Neural progenitor cell (in vitro differentiated cells): ENCODE measurements at regions not wholly inside any gene's neighbourhood (a gene's known extent, or its start where the extent isn't known, plus 50 kb on each side); places are given as distances from the start of the nearest gene placed in this dataset.

Experiments
- DNase-seq: peaks from one replicate; pipeline ENCODE4 v3.0.0-alpha.2; 2016; ENCODE audit warnings: low spot score
- H2AFZ ChIP-seq: fragments of 200-600 bp; sonication (generic); replicated peaks from 2 replicates; pipeline ENCODE4 v1.6.1; 2016; ENCODE audit warnings: antibody characterized with exemption
- H3F3A ChIP-seq: fragments of 200-600 bp; sonication (generic); 2 replicates; pipeline ENCODE4 v1.6.1; 2016; ENCODE audit warnings: antibody characterized with exemption, low read depth
- H3K27ac ChIP-seq: fragments of 200-600 bp; sonication (generic); 2 replicates; pipeline ENCODE4 v1.5.1; 2016; ENCODE audit warnings: mild to moderate bottlenecking
- H3K27me3 ChIP-seq: fragments of 200-600 bp; sonication (generic); 2 replicates; pipeline ENCODE4 v1.6.1; 2016; ENCODE audit warnings: mild to moderate bottlenecking, moderate library complexity
- H3K36me3 ChIP-seq: fragments of 200-600 bp; sonication (generic); 2 replicates; pipeline ENCODE4 v1.5.1; 2016
- H3K4me1 ChIP-seq: fragments of 200-600 bp; sonication (generic); 2 replicates; pipeline ENCODE4 v1.6.1; 2016; ENCODE audit warnings: mixed run types
- H3K4me2 ChIP-seq: fragments of 200-600 bp; sonication (generic); 2 replicates; pipeline ENCODE4 v1.6.1; 2016
- H3K4me3 ChIP-seq: fragments of 200-600 bp; sonication (generic); 2 replicates; pipeline ENCODE4 v1.5.1; 2016
- H3K79me2 ChIP-seq: fragments of 200-600 bp; sonication (generic); 2 replicates; pipeline ENCODE4 v1.6.1; 2016; ENCODE audit warnings: low read depth
- H3K9ac ChIP-seq: fragments of 200-600 bp; sonication (generic); 2 replicates; pipeline ENCODE4 v1.6.1; 2016
- H3K9me3 ChIP-seq: fragments of 200-600 bp; sonication (generic); 2 replicates; pipeline ENCODE4 v1.5.1; 2016; ENCODE audit warnings: low read depth
- H4K20me1 ChIP-seq: fragments of 200-600 bp; sonication (generic); 2 replicates; pipeline ENCODE4 v1.6.1; 2016; ENCODE audit warnings: low read depth
- H3K27ac Mint-ChIP-seq: 3 replicates; pipeline ENCODE4 v1.8.0; 2021; ENCODE audit warnings: mixed read lengths
- H3K27me3 Mint-ChIP-seq: 2 replicates; pipeline ENCODE4 v1.8.0; 2022; ENCODE audit warnings: low read depth, mild to moderate bottlenecking, inconsistent platforms, moderate library complexity, mixed read lengths; ENCODE audit not compliant: insufficient read depth
- H3K36me3 Mint-ChIP-seq: 3 replicates; pipeline ENCODE4 v1.8.0; 2021; ENCODE audit warnings: mixed read lengths
- H3K4me1 Mint-ChIP-seq: 3 replicates; pipeline ENCODE4 v1.8.0; 2021; ENCODE audit warnings: mixed read lengths
- H3K4me3 Mint-ChIP-seq: 3 replicates; pipeline ENCODE4 v1.8.0; 2021; ENCODE audit warnings: mild to moderate bottlenecking, moderate library complexity, mixed read lengths
- H3K9me3 Mint-ChIP-seq: 3 replicates; pipeline ENCODE4 v1.8.0; 2020; ENCODE audit warnings: mixed read lengths
- EZH2 ChIP-seq: fragments of 200-600 bp; sonication (generic); IDR thresholded peaks from 2 replicates; pipeline ENCODE4 v1.6.1; 2017; ENCODE audit warnings: antibody characterized with exemption, mild to moderate bottlenecking, moderate library complexity
- EZH2phosphoT487 ChIP-seq: fragments of 200-600 bp; sonication (generic); IDR thresholded peaks from 2 replicates; pipeline ENCODE4 v1.6.1; 2017; ENCODE audit warnings: antibody characterized with exemption
- TF ChIP-seq, protein P1 (sequence below): fragments of 200-600 bp; sonication (generic); IDR thresholded peaks from 2 replicates; pipeline ENCODE4 v1.5.1; 2017; ENCODE audit warnings: antibody characterized with exemption, mild to moderate bottlenecking

DNA sequence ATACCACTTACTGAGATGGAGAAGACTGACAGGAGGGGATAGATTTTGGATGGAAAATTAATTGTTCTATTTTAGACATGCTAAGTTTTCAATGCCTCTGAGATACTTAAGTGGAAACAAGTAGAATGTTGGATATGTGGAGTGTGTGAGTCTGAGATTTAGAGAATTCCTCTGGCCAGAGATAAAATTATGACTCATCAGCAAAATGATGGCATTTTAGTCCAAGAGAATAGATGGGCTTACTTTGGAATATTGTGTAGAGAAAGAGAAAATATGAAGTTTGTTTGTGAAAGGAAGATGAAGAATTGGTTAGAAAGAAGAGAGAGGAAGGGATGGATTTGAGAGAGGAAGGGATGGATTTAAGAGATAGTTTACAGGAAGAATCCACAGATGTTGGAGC is 108.6 kb upstream of the PPP1R2C start:
- peaks cover 3% of the 10 kb centered on the region for H3K36me3 ChIP-seq
- DNase-seq, result no peak
- peaks cover 19% of the 10 kb centered on the region for H3K4me1 ChIP-seq
- no peaks in the 10 kb centered on the region for H4K20me1 ChIP-seq
- no peak overlapping the region for H2AFZ ChIP-seq
- H3F3A ChIP-seq, result no peaks in the 10 kb centered on the region
- H3K9me3 ChIP-seq, result no peaks in the 10 kb centered on the region
- H3K27me3 Mint-ChIP-seq, result no peaks in the 10 kb centered on the region
- no peaks in the 10 kb centered on the region for H3K36me3 Mint-ChIP-seq
- H3K9ac ChIP-seq, result no peak overlapping the region
- TF ChIP-seq EZH2 (no peak), EZH2phosphoT487 (no peak)
- TF ChIP-seq, protein P1, sequence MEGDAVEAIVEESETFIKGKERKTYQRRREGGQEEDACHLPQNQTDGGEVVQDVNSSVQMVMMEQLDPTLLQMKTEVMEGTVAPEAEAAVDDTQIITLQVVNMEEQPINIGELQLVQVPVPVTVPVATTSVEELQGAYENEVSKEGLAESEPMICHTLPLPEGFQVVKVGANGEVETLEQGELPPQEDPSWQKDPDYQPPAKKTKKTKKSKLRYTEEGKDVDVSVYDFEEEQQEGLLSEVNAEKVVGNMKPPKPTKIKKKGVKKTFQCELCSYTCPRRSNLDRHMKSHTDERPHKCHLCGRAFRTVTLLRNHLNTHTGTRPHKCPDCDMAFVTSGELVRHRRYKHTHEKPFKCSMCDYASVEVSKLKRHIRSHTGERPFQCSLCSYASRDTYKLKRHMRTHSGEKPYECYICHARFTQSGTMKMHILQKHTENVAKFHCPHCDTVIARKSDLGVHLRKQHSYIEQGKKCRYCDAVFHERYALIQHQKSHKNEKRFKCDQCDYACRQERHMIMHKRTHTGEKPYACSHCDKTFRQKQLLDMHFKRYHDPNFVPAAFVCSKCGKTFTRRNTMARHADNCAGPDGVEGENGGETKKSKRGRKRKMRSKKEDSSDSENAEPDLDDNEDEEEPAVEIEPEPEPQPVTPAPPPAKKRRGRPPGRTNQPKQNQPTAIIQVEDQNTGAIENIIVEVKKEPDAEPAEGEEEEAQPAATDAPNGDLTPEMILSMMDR, result no peak
- peaks cover 3% of the 10 kb centered on the region for H3K4me1 Mint-ChIP-seq
- no peak overlapping the region for H3K4me2 ChIP-seq
- no peak overlapping the region for H3K27ac ChIP-seq
- no peaks in the 10 kb centered on the region for H3K79me2 ChIP-seq
- H3K27ac Mint-ChIP-seq, result no peak overlapping the region
- no peak overlapping the region for H3K4me3 Mint-ChIP-seq
- peaks cover 4% of the 10 kb centered on the region for H3K9me3 Mint-ChIP-seq
- H3K4me3 ChIP-seq, result no peak overlapping the region
- H3K27me3 ChIP-seq, result no peaks in the 10 kb centered on the region

DNA sequence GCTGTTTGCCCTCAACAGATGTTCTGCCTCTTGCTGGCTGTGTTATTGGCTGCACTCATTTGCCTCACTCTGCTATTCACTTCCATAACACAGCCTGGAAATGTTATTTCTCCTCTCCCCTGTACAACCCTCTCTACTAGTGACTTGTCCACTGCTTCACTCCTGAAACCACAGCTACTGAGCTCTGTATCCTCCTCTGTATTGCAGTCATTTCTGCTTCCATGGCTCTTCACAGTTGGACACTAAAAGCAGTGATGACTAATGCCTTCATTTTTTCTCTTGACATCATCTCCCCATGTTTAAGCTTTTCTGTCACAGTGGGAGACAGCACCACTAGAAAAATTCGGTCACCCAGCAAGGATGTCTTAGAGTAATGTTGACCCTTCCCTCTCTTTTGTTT is 123.0 kb upstream of the PPP1R2C start:
- no peak overlapping the region for H3K4me3 ChIP-seq
- no peak overlapping the region for H3K4me2 ChIP-seq
- no peaks in the 10 kb centered on the region for H3F3A ChIP-seq
- H3K9me3 ChIP-seq, result no peaks in the 10 kb centered on the region
- no peak overlapping the region for H3K27ac Mint-ChIP-seq
- no peak overlapping the region for H3K4me3 Mint-ChIP-seq
- H3K36me3 ChIP-seq, result no peaks in the 10 kb centered on the region
- H3K27me3 ChIP-seq, result no peaks in the 10 kb centered on the region
- H3K9ac ChIP-seq, result no peak overlapping the region
- H3K27me3 Mint-ChIP-seq, result peaks cover 2% of the 10 kb centered on the region
- TF ChIP-seq EZH2 (no peak), EZH2phosphoT487 (no peak)
- TF ChIP-seq, protein P1, result no peak
- H3K79me2 ChIP-seq, result no peaks in the 10 kb centered on the region
- H4K20me1 ChIP-seq, result no peaks in the 10 kb centered on the region
- DNase-seq, result no peak
- peak overlapping the region; percentile 2 for H2AFZ ChIP-seq
- H3K36me3 Mint-ChIP-seq, result no peaks in the 10 kb centered on the region
- H3K4me1 ChIP-seq, result peaks cover 4% of the 10 kb centered on the region
- peaks cover 6% of the 10 kb centered on the region for H3K4me1 Mint-ChIP-seq
- H3K27ac ChIP-seq, result no peak overlapping the region
- no peaks in the 10 kb centered on the region for H3K9me3 Mint-ChIP-seq

DNA sequence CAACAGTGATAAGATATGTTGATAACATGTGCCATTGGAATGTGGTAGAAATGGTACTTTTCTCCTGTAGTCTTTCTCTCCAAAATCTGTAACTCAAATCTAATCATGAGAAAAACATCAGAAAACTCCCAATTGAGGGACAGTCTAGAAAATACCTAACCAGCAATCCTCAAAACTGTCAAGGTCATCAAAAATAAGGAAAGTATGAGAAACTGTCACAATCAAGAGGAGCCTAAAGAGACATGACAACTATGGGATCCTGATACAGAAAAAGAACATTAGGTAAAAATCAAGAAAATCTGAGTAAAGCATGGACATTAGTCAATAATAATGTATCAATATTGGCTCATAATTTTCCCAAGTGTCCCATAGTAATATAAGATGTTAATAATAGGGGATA is 124.5 kb upstream of the PPP1R2C start:
- Mint-ChIP-seq H3K4me1 (peaks cover 6% of the 10 kb centered on the region), H3K36me3 (no peaks in the 10 kb centered on the region), H3K27ac (no peak overlapping the region), H3K9me3 (no peaks in the 10 kb centered on the region), H3K27me3 (peaks cover 2% of the 10 kb centered on the region), H3K4me3 (no peak overlapping the region)
- no peaks in the 10 kb centered on the region for H3K79me2 ChIP-seq
- H3K4me2 ChIP-seq, result no peak overlapping the region
- no peaks in the 10 kb centered on the region for H3K27me3 ChIP-seq
- H3K9me3 ChIP-seq, result no peaks in the 10 kb centered on the region
- H3K4me1 ChIP-seq, result peaks cover 4% of the 10 kb centered on the region
- DNase-seq, result no peak
- H3K27ac ChIP-seq, result no peak overlapping the region
- no peaks in the 10 kb centered on the region for H3K36me3 ChIP-seq
- H3F3A ChIP-seq, result no peaks in the 10 kb centered on the region
- H4K20me1 ChIP-seq, result no peaks in the 10 kb centered on the region
- H3K9ac ChIP-seq, result no peak overlapping the region
- no peak overlapping the region for H3K4me3 ChIP-seq
- no peak for TF ChIP-seq EZH2
- TF ChIP-seq EZH2phosphoT487, result no peak
- TF ChIP-seq, protein P1, result no peak
- H2AFZ ChIP-seq, result no peak overlapping the region

DNA sequence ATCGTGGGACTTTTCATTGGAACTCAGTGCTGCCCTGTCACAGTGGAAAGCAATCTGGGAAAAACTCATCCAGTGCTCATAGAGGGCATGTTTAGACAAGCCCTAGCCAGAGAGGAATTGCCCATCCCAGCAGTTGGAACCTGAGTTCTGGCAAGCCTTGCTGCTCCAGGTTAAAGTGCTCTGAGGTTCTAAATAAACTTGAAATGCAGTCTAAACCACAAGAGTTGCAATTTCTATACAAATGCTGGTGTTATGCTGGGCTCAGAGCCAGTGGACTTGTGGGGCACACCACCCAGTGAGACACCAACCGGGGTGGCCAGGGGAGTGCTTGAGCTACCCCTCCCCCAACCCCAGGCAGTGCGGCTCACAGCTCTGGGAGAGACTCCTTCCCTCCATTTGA is 142.8 kb upstream of the PPP1R2C start:
- no peaks in the 10 kb centered on the region for H3F3A ChIP-seq
- no peaks in the 10 kb centered on the region for H3K9me3 ChIP-seq
- H3K4me3 ChIP-seq, result no peak overlapping the region
- no peaks in the 10 kb centered on the region for H3K79me2 ChIP-seq
- Mint-ChIP-seq H3K36me3 (no peaks in the 10 kb centered on the region), H3K27ac (no peak overlapping the region), H3K9me3 (peaks cover 4% of the 10 kb centered on the region), H3K4me3 (no peak overlapping the region), H3K4me1 (no peaks in the 10 kb centered on the region), H3K27me3 (no peaks in the 10 kb centered on the region)
- H3K4me1 ChIP-seq, result no peaks in the 10 kb centered on the region
- H3K36me3 ChIP-seq, result no peaks in the 10 kb centered on the region
- no peak overlapping the region for H3K9ac ChIP-seq
- no peaks in the 10 kb centered on the region for H4K20me1 ChIP-seq
- no peak overlapping the region for H2AFZ ChIP-seq
- no peak overlapping the region for H3K4me2 ChIP-seq
- H3K27ac ChIP-seq, result no peak overlapping the region
- TF ChIP-seq EZH2phosphoT487 (no peak), EZH2 (no peak)
- TF ChIP-seq, protein P1, result no peak
- DNase-seq, result no peak
- H3K27me3 ChIP-seq, result no peaks in the 10 kb centered on the region
